ENCODE measurements at regions not wholly inside any gene's neighbourhood (a gene's known extent, or its start where the extent isn't known, plus 50 kb on each side); places are given as distances from the start of the nearest gene placed in this dataset.
A peak's percentile ranks its signal among the peaks of the same experiment; 100 is the strongest.

- Histone ChIP-seq H2AFZ (ENCODE audit: insufficient read depth, low read length, poor library complexity) (no peak overlapping the region), H3K4me3 (ENCODE audit: low read depth, low read length) (no peak overlapping the region), H3K9ac (ENCODE audit: low read length) (no peak overlapping the region), H3K4me1 (ENCODE audit: control insufficient read depth in 1 of 2, insufficient read depth in 2 of 2, low read length in 2 of 2) (no peaks in the 10 kb centered on the region), H3K18ac (ENCODE audit: low read length) (no peak overlapping the region), H3K36me3 (ENCODE audit: control insufficient read depth in 1 of 2, insufficient read depth in 2 of 2, low read length in 2 of 2) (no peaks in the 10 kb centered on the region), H2BK12ac (ENCODE audit: low read length) (no peak overlapping the region), H3K4me2 (ENCODE audit: low read length) (no peak overlapping the region), H3K79me2 (ENCODE audit: control insufficient read depth, insufficient read depth, low read length, poor library complexity) (no peaks in the 10 kb centered on the region), H3K4ac (ENCODE audit: low read depth, low read length) (no peak overlapping the region), H2BK120ac (ENCODE audit: insufficient read depth, low read length, poor library complexity) (no peak overlapping the region), H4K91ac (ENCODE audit: low read depth, low read length) (no peak overlapping the region), H3K27me3 (ENCODE audit: insufficient read depth, low read length) (no peaks in the 10 kb centered on the region), H4K12ac (ENCODE audit: low read depth, low read length) (no peak overlapping the region), H4K8ac (ENCODE audit: low read depth, low read length) (no peak overlapping the region), H3K79me1 (ENCODE audit: low read length) (no peaks in the 10 kb centered on the region), H2AK5ac (ENCODE audit: low read length) (no peak overlapping the region), H3K27ac (ENCODE audit: low read depth, low read length) (no peak overlapping the region), H3K23ac (ENCODE audit: low read length) (no peak overlapping the region), H2BK5ac (ENCODE audit: low read depth, low read length, poor library complexity) (no peak overlapping the region), H3K14ac (ENCODE audit: low read length) (no peak overlapping the region), H3K9me3 (ENCODE audit: insufficient read depth, low read depth, low read length) (no peaks in the 10 kb centered on the region)
- DNase-seq: no peak
- WGBS (ENCODE audit: extremely low coverage, insufficient coverage, insufficient read length): no CpG with 5 or more reads among the region's 2 CpGs
These were observed 269.6 kb downstream of the MDFIC start for GRCh38 chr7:115191526-115191925.

GRCh38 chr7:115183431-115184057 is 261.6 kb downstream of the MDFIC start:
- Histone ChIP-seq H3K9me3 (ENCODE audit: insufficient read depth, low read depth, low read length) (no peaks in the 10 kb centered on the region), H3K9ac (ENCODE audit: low read length) (no peak overlapping the region), H4K8ac (ENCODE audit: low read depth, low read length) (no peak overlapping the region), H3K14ac (ENCODE audit: low read length) (no peak overlapping the region), H3K4me1 (ENCODE audit: control insufficient read depth in 1 of 2, insufficient read depth in 2 of 2, low read length in 2 of 2) (no peaks in the 10 kb centered on the region), H2AFZ (ENCODE audit: insufficient read depth, low read length, poor library complexity) (no peak overlapping the region), H4K12ac (ENCODE audit: low read depth, low read length) (no peak overlapping the region), H2BK12ac (ENCODE audit: low read length) (no peak overlapping the region), H3K4me3 (ENCODE audit: low read depth, low read length) (no peak overlapping the region), H3K4ac (ENCODE audit: low read depth, low read length) (no peak overlapping the region), H3K4me2 (ENCODE audit: low read length) (no peak overlapping the region), H4K91ac (ENCODE audit: low read depth, low read length) (no peak overlapping the region), H3K27ac (ENCODE audit: low read depth, low read length) (no peak overlapping the region), H3K23ac (ENCODE audit: low read length) (no peak overlapping the region), H3K79me2 (ENCODE audit: control insufficient read depth, insufficient read depth, low read length, poor library complexity) (no peaks in the 10 kb centered on the region), H2AK5ac (ENCODE audit: low read length) (no peak overlapping the region), H3K79me1 (ENCODE audit: low read length) (no peaks in the 10 kb centered on the region), H3K27me3 (ENCODE audit: insufficient read depth, low read length) (no peaks in the 10 kb centered on the region), H3K18ac (ENCODE audit: low read length) (no peak overlapping the region), H2BK120ac (ENCODE audit: insufficient read depth, low read length, poor library complexity) (no peak overlapping the region), H3K36me3 (ENCODE audit: control insufficient read depth in 1 of 2, insufficient read depth in 2 of 2, low read length in 2 of 2) (no peaks in the 10 kb centered on the region), H2BK5ac (ENCODE audit: low read depth, low read length, poor library complexity) (no peak overlapping the region)
- peak in 1 of 2 donors; percentile 13 for DNase-seq
- no CpG with 5 or more reads among the region's 5 CpGs for WGBS (ENCODE audit: extremely low coverage, insufficient coverage, insufficient read length)

GRCh38 chr7:115178835-115179234 is 256.9 kb downstream of the MDFIC start:
- no peak overlapping the region for H2BK5ac ChIP-seq (ENCODE audit: low read depth, low read length, poor library complexity)
- H4K12ac ChIP-seq (ENCODE audit: low read depth, low read length): no peak overlapping the region
- H3K23ac ChIP-seq (ENCODE audit: low read length): no peak overlapping the region
- no peak overlapping the region for H3K14ac ChIP-seq (ENCODE audit: low read length)
- no peak overlapping the region for H3K4ac ChIP-seq (ENCODE audit: low read depth, low read length)
- no peak overlapping the region for H3K18ac ChIP-seq (ENCODE audit: low read length)
- no CpG with 5 or more reads among the region's 2 CpGs for WGBS (ENCODE audit: extremely low coverage, insufficient coverage, insufficient read length)
- H2BK120ac ChIP-seq (ENCODE audit: insufficient read depth, low read length, poor library complexity): no peak overlapping the region
- H3K27ac ChIP-seq (ENCODE audit: low read depth, low read length): no peak overlapping the region
- no peaks in the 10 kb centered on the region for H3K9me3 ChIP-seq (ENCODE audit: insufficient read depth, low read depth, low read length)
- no peak overlapping the region for H2AFZ ChIP-seq (ENCODE audit: insufficient read depth, low read length, poor library complexity)
- H3K36me3 ChIP-seq (ENCODE audit: control insufficient read depth in 1 of 2, insufficient read depth in 2 of 2, low read length in 2 of 2): no peaks in the 10 kb centered on the region
- H3K79me2 ChIP-seq (ENCODE audit: control insufficient read depth, insufficient read depth, low read length, poor library complexity): no peaks in the 10 kb centered on the region
- H4K8ac ChIP-seq (ENCODE audit: low read depth, low read length): no peak overlapping the region
- H2BK12ac ChIP-seq (ENCODE audit: low read length): no peak overlapping the region
- H2AK5ac ChIP-seq (ENCODE audit: low read length): no peak overlapping the region
- H3K79me1 ChIP-seq (ENCODE audit: low read length): no peaks in the 10 kb centered on the region
- no peak for DNase-seq
- no peak overlapping the region for H3K4me2 ChIP-seq (ENCODE audit: low read length)
- H3K4me3 ChIP-seq (ENCODE audit: low read depth, low read length): no peak overlapping the region
- no peaks in the 10 kb centered on the region for H3K27me3 ChIP-seq (ENCODE audit: insufficient read depth, low read length)
- H3K4me1 ChIP-seq (ENCODE audit: control insufficient read depth in 1 of 2, insufficient read depth in 2 of 2, low read length in 2 of 2): no peaks in the 10 kb centered on the region
- H3K9ac ChIP-seq (ENCODE audit: low read length): no peak overlapping the region
- no peak overlapping the region for H4K91ac ChIP-seq (ENCODE audit: low read depth, low read length)

GRCh38 chr7:115177823-115178222 is 255.9 kb downstream of the MDFIC start:
- H4K91ac ChIP-seq (ENCODE audit: low read depth, low read length): no peak overlapping the region
- no peak overlapping the region for H3K4me2 ChIP-seq (ENCODE audit: low read length)
- H3K27ac ChIP-seq (ENCODE audit: low read depth, low read length): no peak overlapping the region
- H3K18ac ChIP-seq (ENCODE audit: low read length): no peak overlapping the region
- H3K79me2 ChIP-seq (ENCODE audit: control insufficient read depth, insufficient read depth, low read length, poor library complexity): no peaks in the 10 kb centered on the region
- no peak overlapping the region for H3K23ac ChIP-seq (ENCODE audit: low read length)
- H2AK5ac ChIP-seq (ENCODE audit: low read length): no peak overlapping the region
- DNase-seq: no peak
- H3K36me3 ChIP-seq (ENCODE audit: control insufficient read depth in 1 of 2, insufficient read depth in 2 of 2, low read length in 2 of 2): no peaks in the 10 kb centered on the region
- no peaks in the 10 kb centered on the region for H3K27me3 ChIP-seq (ENCODE audit: insufficient read depth, low read length)
- no peak overlapping the region for H3K4ac ChIP-seq (ENCODE audit: low read depth, low read length)
- H3K9ac ChIP-seq (ENCODE audit: low read length): no peak overlapping the region
- H3K9me3 ChIP-seq (ENCODE audit: insufficient read depth, low read depth, low read length): no peaks in the 10 kb centered on the region
- WGBS (ENCODE audit: extremely low coverage, insufficient coverage, insufficient read length): no CpG with 5 or more reads among the region's 3 CpGs
- H2BK120ac ChIP-seq (ENCODE audit: insufficient read depth, low read length, poor library complexity): no peak overlapping the region
- H4K8ac ChIP-seq (ENCODE audit: low read depth, low read length): no peak overlapping the region
- H2BK5ac ChIP-seq (ENCODE audit: low read depth, low read length, poor library complexity): no peak overlapping the region
- H3K79me1 ChIP-seq (ENCODE audit: low read length): no peaks in the 10 kb centered on the region
- H2AFZ ChIP-seq (ENCODE audit: insufficient read depth, low read length, poor library complexity): no peak overlapping the region
- H3K4me1 ChIP-seq (ENCODE audit: control insufficient read depth in 1 of 2, insufficient read depth in 2 of 2, low read length in 2 of 2): no peaks in the 10 kb centered on the region
- H3K14ac ChIP-seq (ENCODE audit: low read length): no peak overlapping the region
- H3K4me3 ChIP-seq (ENCODE audit: low read depth, low read length): no peak overlapping the region
- no peak overlapping the region for H4K12ac ChIP-seq (ENCODE audit: low read depth, low read length)
- no peak overlapping the region for H2BK12ac ChIP-seq (ENCODE audit: low read length)

All from trophoblast cell (in vitro differentiated cells and primary cell).